WTC11 (cell line): ENCODE measurements at regions not wholly inside any gene's neighbourhood (a gene's known extent, or its start where the extent isn't known, plus 50 kb on each side); places are given as distances from the start of the nearest gene placed in this dataset.

Experiments
- ATAC-seq: fragments of 200-7000 bp; cut with Tn5 transposase; 2 replicates; pipeline ENCODE4 v1.10.0; 2021; ENCODE audit warnings: mild to moderate bottlenecking, moderate library complexity
- CTCF ChIA-PET: fragments of 300-600 bp; sonication (Branson Sonifier 250); formaldehyde crosslinking; loops from one replicate; lab custom pipeline; 2021; ENCODE audit warnings: antibody characterized with exemption; lab: Charles Lee
- POLR2A ChIA-PET: fragments of 350-600 bp; sonication (Branson Sonifier 250); formaldehyde crosslinking; loops from one replicate; lab custom pipeline; 2021; ENCODE audit warnings: antibody characterized with exemption; lab: Charles Lee
- DNase-seq: peaks from one replicate; pipeline ENCODE4 v3.0.0; 2021; ENCODE audit warnings: low spot score
- H3K27ac Mint-ChIP-seq: 2 replicates; pipeline ENCODE4 v1.8.0; 2021; ENCODE audit warnings: mixed read lengths
- H3K27me3 Mint-ChIP-seq: 2 replicates; pipeline ENCODE4 v1.8.0; 2021; ENCODE audit warnings: low read depth, mild to moderate bottlenecking, moderate library complexity, mixed read lengths
- H3K36me3 Mint-ChIP-seq: 2 replicates; pipeline ENCODE4 v1.8.0; 2021; ENCODE audit warnings: mixed read lengths
- H3K4me1 Mint-ChIP-seq: 2 replicates; pipeline ENCODE4 v1.8.0; 2022; ENCODE audit warnings: mixed read lengths
- H3K4me3 Mint-ChIP-seq: 2 replicates; pipeline ENCODE4 v1.8.0; 2021; ENCODE audit warnings: mild to moderate bottlenecking, moderate library complexity, mixed read lengths
- H3K9me3 Mint-ChIP-seq: 2 replicates; pipeline ENCODE4 v1.8.0; 2021; ENCODE audit warnings: mixed read lengths
- AR ChIP-seq: fragments of 250-450 bp; sonication (Bioruptor Pico); IDR thresholded peaks from 2 replicates; pipeline ENCODE4 v1.9.0; 2021; ENCODE audit warnings: mild to moderate bottlenecking
- ATF1 ChIP-seq: sonication (generic); formaldehyde crosslinking; IDR thresholded peaks from 2 replicates; pipeline ENCODE4 v1.8.1; 2023; ENCODE audit warnings: mild to moderate bottlenecking, moderate library complexity, missing genetic modification reagents
- ATF3 ChIP-seq: sonication (generic); formaldehyde crosslinking; conservative IDR thresholded peaks from 2 replicates; pipeline ENCODE4 v1.8.1; 2022; ENCODE audit warnings: mild to moderate bottlenecking, missing genetic modification reagents
- ATF6 ChIP-seq: sonication (generic); formaldehyde crosslinking; IDR thresholded peaks from 2 replicates; pipeline ENCODE4 v1.8.1; 2023; ENCODE audit warnings: mild to moderate bottlenecking, missing genetic modification reagents
- ESRRA ChIP-seq: sonication (generic); formaldehyde crosslinking; IDR thresholded peaks from 2 replicates; pipeline ENCODE4 v1.8.1; 2022; ENCODE audit warnings: mild to moderate bottlenecking, missing genetic modification reagents, borderline replicate concordance
- FOXP1 ChIP-seq: sonication (generic); formaldehyde crosslinking; IDR thresholded peaks from 2 replicates; pipeline ENCODE4 v1.8.0; 2022; ENCODE audit warnings: missing genetic modification reagents, mild to moderate bottlenecking, moderate library complexity, borderline replicate concordance
- FOXP4 ChIP-seq: sonication (generic); formaldehyde crosslinking; IDR thresholded peaks from 2 replicates; pipeline ENCODE4 v1.8.0; 2022; ENCODE audit warnings: mild to moderate bottlenecking, missing genetic modification reagents
- GTF2I ChIP-seq: fragments of 250-450 bp; sonication (Bioruptor Pico); conservative IDR thresholded peaks from 2 replicates; pipeline ENCODE4 v1.4.0; 2021; ENCODE audit warnings: mild to moderate bottlenecking
- HMGXB4 ChIP-seq: sonication (generic); formaldehyde crosslinking; IDR thresholded peaks from 2 replicates; pipeline ENCODE4 v1.8.1; 2023; ENCODE audit warnings: mild to moderate bottlenecking, moderate library complexity, missing genetic modification reagents
- JUN ChIP-seq: sonication (generic); formaldehyde crosslinking; IDR thresholded peaks from 2 replicates; pipeline ENCODE4 v1.8.0; 2023; ENCODE audit warnings: mild to moderate bottlenecking, missing genetic modification reagents
- MLX ChIP-seq: sonication (generic); formaldehyde crosslinking; IDR thresholded peaks from 2 replicates; pipeline ENCODE4 v1.8.1; 2023; ENCODE audit warnings: mild to moderate bottlenecking, missing genetic modification reagents, moderate library complexity
- NFE2L1 ChIP-seq: sonication (generic); formaldehyde crosslinking; IDR thresholded peaks from 2 replicates; pipeline ENCODE4 v1.8.1; 2023; ENCODE audit warnings: missing genetic modification reagents
- NFYB ChIP-seq: sonication (generic); formaldehyde crosslinking; conservative IDR thresholded peaks from 2 replicates; pipeline ENCODE4 v1.8.0; 2022; ENCODE audit warnings: low read depth, missing genetic modification reagents
- NR2C2 ChIP-seq: sonication (generic); formaldehyde crosslinking; IDR thresholded peaks from 2 replicates; pipeline ENCODE4 v1.8.0; 2022; ENCODE audit warnings: mild to moderate bottlenecking, missing genetic modification reagents
- RELA ChIP-seq: sonication (generic); formaldehyde crosslinking; IDR thresholded peaks from 2 replicates; pipeline ENCODE4 v1.8.1; 2022; ENCODE audit warnings: missing genetic modification reagents, mild to moderate bottlenecking, borderline replicate concordance
- RORB ChIP-seq: fragments of 250-450 bp; sonication (Bioruptor Pico); IDR thresholded peaks from 2 replicates; pipeline ENCODE4 v1.9.0; 2021; ENCODE audit warnings: mild to moderate bottlenecking
- ZBTB21 ChIP-seq: sonication (generic); formaldehyde crosslinking; IDR thresholded peaks from 2 replicates; pipeline ENCODE4 v1.8.1; 2023; ENCODE audit warnings: mild to moderate bottlenecking, missing genetic modification reagents, borderline replicate concordance
- ZNF317 ChIP-seq: sonication (generic); formaldehyde crosslinking; IDR thresholded peaks from 2 replicates; pipeline ENCODE4 v1.8.1; 2023; ENCODE audit warnings: low read depth, mild to moderate bottlenecking, moderate library complexity, missing genetic modification reagents, borderline replicate concordance
- ZNF396 ChIP-seq: fragments of 250-450 bp; sonication (Bioruptor Pico); IDR thresholded peaks from 2 replicates; pipeline ENCODE4 v1.8.0; 2021; ENCODE audit warnings: mild to moderate bottlenecking, moderate library complexity, borderline replicate concordance

- no peak for TF ChIP-seq ESRRA
Observed at GRCh38 chr5:2629045-2629444, 122.4 kb downstream of the IRX2 start (continued).

GRCh38 chr5:2627867-2628266 lies 123.6 kb downstream of the IRX2 start:
- Mint-ChIP-seq H3K27ac (no peak overlapping the region), H3K4me3 (no peak overlapping the region), H3K9me3 (peaks cover 5% of the 10 kb centered on the region), H3K27me3 (no peaks in the 10 kb centered on the region)
- DNase-seq: no peak
- ChIA-PET POLR2A (no interaction called here), CTCF (no interaction called here)
- no peak for ATAC-seq
- TF ChIP-seq NR2C2 (CRISPR knock-in tag): no peak
- TF ChIP-seq, all 79 proteins: peak for 0
- no peaks in the 10 kb centered on the region for H3K4me1 Mint-ChIP-seq
- no peaks in the 10 kb centered on the region for H3K36me3 Mint-ChIP-seq

- no peak for TF ChIP-seq ATF1 (CRISPR knock-in tag)
- no peak for TF ChIP-seq MLX (CRISPR knock-in tag)
- TF ChIP-seq ZNF317 (CRISPR knock-in tag): no peak
- no peak for TF ChIP-seq NFYB (CRISPR knock-in tag)
- TF ChIP-seq ATF3 (CRISPR knock-in tag): no peak
- TF ChIP-seq FOXP1 (CRISPR knock-in tag): no peak
- TF ChIP-seq, all 79 proteins: peak for 0
- Mint-ChIP-seq H3K27me3 (no peaks in the 10 kb centered on the region), H3K9me3 (peaks cover 5% of the 10 kb centered on the region), H3K36me3 (no peaks in the 10 kb centered on the region), H3K4me3 (no peak overlapping the region), H3K4me1 (no peaks in the 10 kb centered on the region), H3K27ac (no peak overlapping the region)
- CTCF ChIA-PET: no interaction called here
- POLR2A ChIA-PET: no interaction called here
- DNase-seq (no peak), ATAC-seq (no peak)
Observed at GRCh38 chr5:2626572-2626971, 124.9 kb downstream of the IRX2 start.

- Mint-ChIP-seq H3K4me1 (no peaks in the 10 kb centered on the region), H3K9me3 (peaks cover 5% of the 10 kb centered on the region), H3K27ac (no peak overlapping the region), H3K27me3 (no peaks in the 10 kb centered on the region), H3K4me3 (no peak overlapping the region), H3K36me3 (no peaks in the 10 kb centered on the region)
- DNase-seq: no peak
- TF ChIP-seq RORB (CRISPR knock-in tag): no peak
- no peak for TF ChIP-seq ZNF396 (CRISPR knock-in tag)
- ChIA-PET CTCF (no interaction called here), POLR2A (no interaction called here)
- no peak for ATAC-seq
Observed at GRCh38 chr5:2622866-2623265, 128.6 kb downstream of the IRX2 start.

GRCh38 chr5:2621631-2622030 lies 129.8 kb downstream of the IRX2 start:
- Mint-ChIP-seq H3K36me3 (no peaks in the 10 kb centered on the region), H3K9me3 (no peaks in the 10 kb centered on the region), H3K4me1 (no peaks in the 10 kb centered on the region), H3K27me3 (no peaks in the 10 kb centered on the region), H3K4me3 (no peak overlapping the region), H3K27ac (no peak overlapping the region)
- CTCF ChIA-PET: no interaction called here
- no peak for ATAC-seq
- POLR2A ChIA-PET: no interaction called here
- DNase-seq: no peak
- TF ChIP-seq ATF6 (CRISPR knock-in tag) (no peak), NFYB (CRISPR knock-in tag) (no peak), JUN (CRISPR knock-in tag) (no peak), FOXP4 (no peak), ZNF317 (CRISPR knock-in tag) (no peak), NFE2L1 (CRISPR knock-in tag) (no peak), RELA (CRISPR knock-in tag) (no peak), ZBTB21 (no peak), AR (CRISPR knock-in tag) (no peak), HMGXB4 (no peak), GTF2I (CRISPR knock-in tag) (no peak)
